OCI-LY1 (cell line): ENCODE measurements at regions not wholly inside any gene's neighbourhood (a gene's known extent, or its start where the extent isn't known, plus 50 kb on each side); places are given as distances from the start of the nearest gene placed in this dataset.
A peak's percentile ranks its signal among the peaks of the same experiment; 100 is the strongest.

Experiments
- H2AFZ ChIP-seq: fragments of 200-600 bp; sonication (generic), shearing (Covaris generic); 2 replicates; pipeline ENCODE4 v1.6.0; 2014; ENCODE audit warnings: antibody characterized with exemption, mild to moderate bottlenecking, low read length
- H3F3A ChIP-seq: fragments of 200-600 bp; sonication (generic), shearing (Covaris generic); 2 replicates; pipeline ENCODE4 v1.6.0; 2014; ENCODE audit warnings: mild to moderate bottlenecking, antibody characterized with exemption, low read length, moderate library complexity; ENCODE audit not compliant: insufficient read depth
- H3K27ac ChIP-seq: fragments of 200-600 bp; sonication (generic); 2 replicates; pipeline ENCODE4 v1.5.1; 2014; ENCODE audit warnings: low read length, mixed run types, mild to moderate bottlenecking, low read depth; ENCODE audit not compliant: poor library complexity, severe bottlenecking
- H3K27me3 ChIP-seq: fragments of 200-600 bp; sonication (generic); 2 replicates; pipeline ENCODE4 v1.6.0; 2014; ENCODE audit warnings: antibody characterized with exemption, mild to moderate bottlenecking, low read length, moderate library complexity; ENCODE audit not compliant: insufficient read depth
- H3K36me3 ChIP-seq: fragments of 200-600 bp; sonication (generic); 2 replicates; pipeline ENCODE4 v1.6.1; 2014; ENCODE audit warnings: mild to moderate bottlenecking, antibody characterized with exemption, low read length, moderate library complexity, mixed read lengths; ENCODE audit not compliant: insufficient read depth
- H3K4me1 ChIP-seq: fragments of 200-600 bp; sonication (generic); 2 replicates; pipeline ENCODE4 v1.5.1; 2014; ENCODE audit warnings: mild to moderate bottlenecking, low read length, moderate library complexity; ENCODE audit not compliant: insufficient read depth, severe bottlenecking
- H3K4me2 ChIP-seq: fragments of 200-600 bp; sonication (generic), shearing (Covaris generic); 2 replicates; pipeline ENCODE4 v1.6.1; 2014; ENCODE audit warnings: low read length
- H3K4me3 ChIP-seq: fragments of 200-600 bp; sonication (generic); 2 replicates; pipeline ENCODE4 v1.5.1; 2014; ENCODE audit warnings: low read length, low read depth, mild to moderate bottlenecking, mixed read lengths; ENCODE audit not compliant: poor library complexity, severe bottlenecking
- H3K79me2 ChIP-seq: fragments of 200-600 bp; shearing (Covaris generic); 2 replicates; pipeline ENCODE4 v1.6.1; 2016; ENCODE audit warnings: mixed run types, low read length, mixed read lengths; ENCODE audit not compliant: insufficient read depth
- H3K9ac ChIP-seq: fragments of 200-600 bp; sonication (generic), shearing (Covaris generic); 2 replicates; pipeline ENCODE4 v1.6.1; 2014; ENCODE audit warnings: mild to moderate bottlenecking, low read length, mixed read lengths
- H3K9me2 ChIP-seq: fragments of 200-600 bp; sonication (generic), shearing (Covaris generic); 2 replicates; pipeline ENCODE4 v1.6.1; 2014; ENCODE audit warnings: low read depth, mild to moderate bottlenecking, low read length, mixed read lengths
- H3K9me3 ChIP-seq: fragments of 200-600 bp; shearing (Covaris generic); 2 replicates; pipeline ENCODE4 v1.6.1; 2014; ENCODE audit warnings: low read length, mixed read lengths
- H4K20me1 ChIP-seq: fragments of 200-600 bp; sonication (generic), shearing (Covaris generic); 2 replicates; pipeline ENCODE4 v1.6.0; 2016; ENCODE audit warnings: mild to moderate bottlenecking, low read length; ENCODE audit not compliant: insufficient read depth
- EZH2 ChIP-seq: fragments of 200-600 bp; sonication (generic), shearing (Covaris generic); IDR thresholded peaks from 2 replicates; pipeline ENCODE4 v1.8.0; 2017; ENCODE audit warnings: borderline replicate concordance, mixed run types, mild to moderate bottlenecking, antibody characterized with exemption, low read length, moderate library complexity, mixed read lengths
- TF ChIP-seq, protein P1 (sequence below): fragments of 200-600 bp; sonication (generic), shearing (Covaris generic); IDR thresholded peaks from 2 replicates; pipeline ENCODE4 v1.5.1; 2017; ENCODE audit warnings: mild to moderate bottlenecking, antibody characterized with exemption, low read length, moderate library complexity, mixed read lengths

- Histone ChIP-seq H3K4me3 (no peak overlapping the region), H3K9me3 (no peaks in the 10 kb centered on the region), H3K4me2 (no peak overlapping the region), H3K9ac (no peak overlapping the region), H2AFZ (no peak overlapping the region), H3F3A (no peaks in the 10 kb centered on the region), H3K79me2 (no peaks in the 10 kb centered on the region), H3K27me3 (no peaks in the 10 kb centered on the region), H4K20me1 (no peaks in the 10 kb centered on the region), H3K27ac (no peak overlapping the region), H3K9me2 (no peaks in the 10 kb centered on the region), H3K36me3 (no peaks in the 10 kb centered on the region), H3K4me1 (no peaks in the 10 kb centered on the region)
- TF ChIP-seq, protein P1, sequence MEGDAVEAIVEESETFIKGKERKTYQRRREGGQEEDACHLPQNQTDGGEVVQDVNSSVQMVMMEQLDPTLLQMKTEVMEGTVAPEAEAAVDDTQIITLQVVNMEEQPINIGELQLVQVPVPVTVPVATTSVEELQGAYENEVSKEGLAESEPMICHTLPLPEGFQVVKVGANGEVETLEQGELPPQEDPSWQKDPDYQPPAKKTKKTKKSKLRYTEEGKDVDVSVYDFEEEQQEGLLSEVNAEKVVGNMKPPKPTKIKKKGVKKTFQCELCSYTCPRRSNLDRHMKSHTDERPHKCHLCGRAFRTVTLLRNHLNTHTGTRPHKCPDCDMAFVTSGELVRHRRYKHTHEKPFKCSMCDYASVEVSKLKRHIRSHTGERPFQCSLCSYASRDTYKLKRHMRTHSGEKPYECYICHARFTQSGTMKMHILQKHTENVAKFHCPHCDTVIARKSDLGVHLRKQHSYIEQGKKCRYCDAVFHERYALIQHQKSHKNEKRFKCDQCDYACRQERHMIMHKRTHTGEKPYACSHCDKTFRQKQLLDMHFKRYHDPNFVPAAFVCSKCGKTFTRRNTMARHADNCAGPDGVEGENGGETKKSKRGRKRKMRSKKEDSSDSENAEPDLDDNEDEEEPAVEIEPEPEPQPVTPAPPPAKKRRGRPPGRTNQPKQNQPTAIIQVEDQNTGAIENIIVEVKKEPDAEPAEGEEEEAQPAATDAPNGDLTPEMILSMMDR = no peak
- TF ChIP-seq EZH2 = no peak
Observed at GRCh38 chr9:80147866-80148265, 576.1 kb downstream of the TLE4 start.

GRCh38 chr9:80146466-80146865 is 574.7 kb downstream of the TLE4 start:
- Histone ChIP-seq H3K27me3 (no peaks in the 10 kb centered on the region), H3K4me3 (no peak overlapping the region), H3K27ac (no peak overlapping the region), H3K9me3 (no peaks in the 10 kb centered on the region), H3K4me1 (no peaks in the 10 kb centered on the region), H3K9ac (no peak overlapping the region), H4K20me1 (no peaks in the 10 kb centered on the region), H3K79me2 (no peaks in the 10 kb centered on the region), H2AFZ (no peak overlapping the region), H3K36me3 (no peaks in the 10 kb centered on the region), H3F3A (no peaks in the 10 kb centered on the region), H3K4me2 (no peak overlapping the region), H3K9me2 (no peaks in the 10 kb centered on the region)
- TF ChIP-seq, protein P1 = peak; percentile 18; the same call in 1 of the 2 replicates
- TF ChIP-seq EZH2 = no peak

DNA sequence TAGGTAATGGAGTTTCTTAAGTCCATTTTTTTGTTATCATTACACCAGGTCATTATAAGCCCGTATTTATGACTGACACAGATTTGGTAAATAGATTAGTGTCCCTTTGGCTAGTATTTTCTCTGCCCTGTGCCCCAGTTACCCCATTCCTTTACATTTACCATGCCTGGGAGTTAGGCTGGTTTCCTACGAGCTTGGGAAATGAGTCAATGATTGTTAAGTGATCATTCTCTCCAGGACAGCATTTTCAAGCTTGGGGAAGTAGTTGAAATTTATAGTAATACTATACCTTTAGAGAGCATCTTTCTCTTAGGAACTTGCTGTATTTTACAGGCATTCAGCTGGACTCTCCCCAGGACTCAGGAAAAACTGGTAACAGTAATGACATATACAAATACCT is 573.1 kb downstream of the TLE4 start:
- H3F3A ChIP-seq = no peaks in the 10 kb centered on the region
- no peak overlapping the region for H3K4me3 ChIP-seq
- H3K4me2 ChIP-seq = no peak overlapping the region
- no peaks in the 10 kb centered on the region for H3K4me1 ChIP-seq
- no peak overlapping the region for H2AFZ ChIP-seq
- H3K9me2 ChIP-seq = no peaks in the 10 kb centered on the region
- H3K36me3 ChIP-seq = no peaks in the 10 kb centered on the region
- no peaks in the 10 kb centered on the region for H3K79me2 ChIP-seq
- H3K9me3 ChIP-seq = no peaks in the 10 kb centered on the region
- TF ChIP-seq, protein P1 = no peak
- no peak for TF ChIP-seq EZH2
- H4K20me1 ChIP-seq = no peaks in the 10 kb centered on the region
- H3K27me3 ChIP-seq = no peaks in the 10 kb centered on the region
- H3K9ac ChIP-seq = no peak overlapping the region
- H3K27ac ChIP-seq = no peak overlapping the region
